HL-60 (cell line): ENCODE measurements at regions not wholly inside any gene's neighbourhood (a gene's known extent, or its start where the extent isn't known, plus 50 kb on each side); places are given as distances from the start of the nearest gene placed in this dataset.

Source experiments
- GABPA ChIP-seq: IDR thresholded peaks from 2 replicates; pipeline ENCODE4 v1.6.1; 2012; ENCODE audit warnings: low read depth
- POLR2AphosphoS5 ChIP-seq: IDR thresholded peaks from 2 replicates; pipeline ENCODE4 v1.6.1; 2012; ENCODE audit warnings: low read depth
- TF ChIP-seq, protein P1 (sequence below): IDR thresholded peaks from one replicate; pipeline ENCODE4 v1.5.1; 2011; ENCODE audit warnings: low read length, control low read depth, inconsistent platforms; ENCODE audit not compliant: insufficient read depth
- TF ChIP-seq, protein P2 (sequence below): IDR thresholded peaks from 2 replicates; pipeline ENCODE4 v1.6.1; 2012; ENCODE audit warnings: low read depth; ENCODE audit not compliant: insufficient replicate concordance

DNA sequence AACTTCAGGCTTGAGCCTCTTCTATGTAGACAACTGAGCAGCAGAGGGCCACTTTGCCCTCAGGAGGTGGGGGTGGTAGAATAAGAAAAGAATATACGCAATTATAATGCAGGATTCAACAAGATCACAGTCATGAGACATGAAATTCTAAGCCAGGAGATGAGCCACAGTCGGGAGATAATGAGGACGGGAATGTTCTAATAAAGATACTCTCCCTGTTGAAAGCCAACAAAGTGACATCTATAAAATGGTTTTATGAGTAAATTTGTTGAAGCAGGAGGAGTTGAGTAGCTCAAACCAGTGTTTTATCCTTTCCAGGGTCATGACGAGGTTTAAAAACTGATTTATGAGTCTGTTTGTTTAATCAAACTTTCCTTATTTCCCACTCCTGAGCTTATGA is 152.0 kb upstream of the SERP2 start:
- TF ChIP-seq, protein P1, sequence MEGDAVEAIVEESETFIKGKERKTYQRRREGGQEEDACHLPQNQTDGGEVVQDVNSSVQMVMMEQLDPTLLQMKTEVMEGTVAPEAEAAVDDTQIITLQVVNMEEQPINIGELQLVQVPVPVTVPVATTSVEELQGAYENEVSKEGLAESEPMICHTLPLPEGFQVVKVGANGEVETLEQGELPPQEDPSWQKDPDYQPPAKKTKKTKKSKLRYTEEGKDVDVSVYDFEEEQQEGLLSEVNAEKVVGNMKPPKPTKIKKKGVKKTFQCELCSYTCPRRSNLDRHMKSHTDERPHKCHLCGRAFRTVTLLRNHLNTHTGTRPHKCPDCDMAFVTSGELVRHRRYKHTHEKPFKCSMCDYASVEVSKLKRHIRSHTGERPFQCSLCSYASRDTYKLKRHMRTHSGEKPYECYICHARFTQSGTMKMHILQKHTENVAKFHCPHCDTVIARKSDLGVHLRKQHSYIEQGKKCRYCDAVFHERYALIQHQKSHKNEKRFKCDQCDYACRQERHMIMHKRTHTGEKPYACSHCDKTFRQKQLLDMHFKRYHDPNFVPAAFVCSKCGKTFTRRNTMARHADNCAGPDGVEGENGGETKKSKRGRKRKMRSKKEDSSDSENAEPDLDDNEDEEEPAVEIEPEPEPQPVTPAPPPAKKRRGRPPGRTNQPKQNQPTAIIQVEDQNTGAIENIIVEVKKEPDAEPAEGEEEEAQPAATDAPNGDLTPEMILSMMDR, result no peak
- TF ChIP-seq, protein P2, sequence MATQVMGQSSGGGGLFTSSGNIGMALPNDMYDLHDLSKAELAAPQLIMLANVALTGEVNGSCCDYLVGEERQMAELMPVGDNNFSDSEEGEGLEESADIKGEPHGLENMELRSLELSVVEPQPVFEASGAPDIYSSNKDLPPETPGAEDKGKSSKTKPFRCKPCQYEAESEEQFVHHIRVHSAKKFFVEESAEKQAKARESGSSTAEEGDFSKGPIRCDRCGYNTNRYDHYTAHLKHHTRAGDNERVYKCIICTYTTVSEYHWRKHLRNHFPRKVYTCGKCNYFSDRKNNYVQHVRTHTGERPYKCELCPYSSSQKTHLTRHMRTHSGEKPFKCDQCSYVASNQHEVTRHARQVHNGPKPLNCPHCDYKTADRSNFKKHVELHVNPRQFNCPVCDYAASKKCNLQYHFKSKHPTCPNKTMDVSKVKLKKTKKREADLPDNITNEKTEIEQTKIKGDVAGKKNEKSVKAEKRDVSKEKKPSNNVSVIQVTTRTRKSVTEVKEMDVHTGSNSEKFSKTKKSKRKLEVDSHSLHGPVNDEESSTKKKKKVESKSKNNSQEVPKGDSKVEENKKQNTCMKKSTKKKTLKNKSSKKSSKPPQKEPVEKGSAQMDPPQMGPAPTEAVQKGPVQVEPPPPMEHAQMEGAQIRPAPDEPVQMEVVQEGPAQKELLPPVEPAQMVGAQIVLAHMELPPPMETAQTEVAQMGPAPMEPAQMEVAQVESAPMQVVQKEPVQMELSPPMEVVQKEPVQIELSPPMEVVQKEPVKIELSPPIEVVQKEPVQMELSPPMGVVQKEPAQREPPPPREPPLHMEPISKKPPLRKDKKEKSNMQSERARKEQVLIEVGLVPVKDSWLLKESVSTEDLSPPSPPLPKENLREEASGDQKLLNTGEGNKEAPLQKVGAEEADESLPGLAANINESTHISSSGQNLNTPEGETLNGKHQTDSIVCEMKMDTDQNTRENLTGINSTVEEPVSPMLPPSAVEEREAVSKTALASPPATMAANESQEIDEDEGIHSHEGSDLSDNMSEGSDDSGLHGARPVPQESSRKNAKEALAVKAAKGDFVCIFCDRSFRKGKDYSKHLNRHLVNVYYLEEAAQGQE, result no peak
- TF ChIP-seq GABPA, result no peak
- no peak for TF ChIP-seq POLR2AphosphoS5
